ENCODE measurements at regions not wholly inside any gene's neighbourhood (a gene's known extent, or its start where the extent isn't known, plus 50 kb on each side); places are given as distances from the start of the nearest gene placed in this dataset.
A peak's percentile ranks its signal among the peaks of the same experiment; 100 is the strongest.

- Histone ChIP-seq H3K9me3 (ENCODE audit: control insufficient read depth in 2 of 2, insufficient read depth in 1 of 2, low read depth in 1 of 2, low read length in 1 of 2) (no peaks in the 10 kb centered on the region), H3K27ac (ENCODE audit: low read depth in 2 of 2, low read length in 1 of 2) (no peak overlapping the region), H3K4me3 (ENCODE audit: low read depth in 1 of 2, low read length in 2 of 2) (no peak overlapping the region), H3K4me1 (ENCODE audit: control insufficient read depth in 2 of 2, insufficient read depth in 2 of 2, low read length in 1 of 2) (no peaks in the 10 kb centered on the region), H3K27me3 (ENCODE audit: control insufficient read depth in 1 of 2, insufficient read depth in 2 of 2, low read length in 2 of 2) (no peaks in the 10 kb centered on the region), H3K36me3 (ENCODE audit: control insufficient read depth in 2 of 2, insufficient read depth in 2 of 2, low read length in 1 of 2) (no peaks in the 10 kb centered on the region)
- WGBS, 2 donors = 40 to 44% methylated on average over 3 of the region's 3 CpGs
Measured at GRCh38 chr2:217263756-217264155, 403.9 kb upstream of the TNP1 start.

GRCh38 chr2:217262911-217263310 is 403.0 kb upstream of the TNP1 start:
- 39 to 42% methylated on average over 2 of the region's 2 CpGs for WGBS, 2 donors
- H3K4me1 ChIP-seq (ENCODE audit: control insufficient read depth in 2 of 2, insufficient read depth in 2 of 2, low read length in 1 of 2) = no peaks in the 10 kb centered on the region
- no peak overlapping the region for H3K4me3 ChIP-seq (ENCODE audit: low read depth in 1 of 2, low read length in 2 of 2)
- no peaks in the 10 kb centered on the region for H3K9me3 ChIP-seq (ENCODE audit: control insufficient read depth in 2 of 2, insufficient read depth in 1 of 2, low read depth in 1 of 2, low read length in 1 of 2)
- H3K27me3 ChIP-seq (ENCODE audit: control insufficient read depth in 1 of 2, insufficient read depth in 2 of 2, low read length in 2 of 2) = no peaks in the 10 kb centered on the region
- no peak overlapping the region for H3K27ac ChIP-seq (ENCODE audit: low read depth in 2 of 2, low read length in 1 of 2)
- no peaks in the 10 kb centered on the region for H3K36me3 ChIP-seq (ENCODE audit: control insufficient read depth in 2 of 2, insufficient read depth in 2 of 2, low read length in 1 of 2)

GRCh38 chr2:217261452-217261851 is 401.6 kb upstream of the TNP1 start:
- Histone ChIP-seq H3K9me3 (ENCODE audit: control insufficient read depth in 2 of 2, insufficient read depth in 1 of 2, low read depth in 1 of 2, low read length in 1 of 2) (no peaks in the 10 kb centered on the region), H3K36me3 (ENCODE audit: control insufficient read depth in 2 of 2, insufficient read depth in 2 of 2, low read length in 1 of 2) (no peaks in the 10 kb centered on the region), H3K27me3 (ENCODE audit: control insufficient read depth in 1 of 2, insufficient read depth in 2 of 2, low read length in 2 of 2) (no peaks in the 10 kb centered on the region), H3K4me3 (ENCODE audit: low read depth in 1 of 2, low read length in 2 of 2) (no peak overlapping the region), H3K27ac (ENCODE audit: low read depth in 2 of 2, low read length in 1 of 2) (no peak overlapping the region), H3K4me1 (ENCODE audit: control insufficient read depth in 2 of 2, insufficient read depth in 2 of 2, low read length in 1 of 2) (no peaks in the 10 kb centered on the region)
- WGBS, 2 donors = 60 to 62% methylated on average over 4 of the region's 4 CpGs

- Histone ChIP-seq H3K4me1 (ENCODE audit: control insufficient read depth in 2 of 2, insufficient read depth in 2 of 2, low read length in 1 of 2) (peaks cover 0 to 3% of the 10 kb centered on the region in 2 donors), H3K9me3 (ENCODE audit: control insufficient read depth in 2 of 2, insufficient read depth in 1 of 2, low read depth in 1 of 2, low read length in 1 of 2) (no peaks in the 10 kb centered on the region), H3K36me3 (ENCODE audit: control insufficient read depth in 2 of 2, insufficient read depth in 2 of 2, low read length in 1 of 2) (no peaks in the 10 kb centered on the region), H3K27me3 (ENCODE audit: control insufficient read depth in 1 of 2, insufficient read depth in 2 of 2, low read length in 2 of 2) (no peaks in the 10 kb centered on the region), H3K4me3 (ENCODE audit: low read depth in 1 of 2, low read length in 2 of 2) (no peak overlapping the region), H3K27ac (ENCODE audit: low read depth in 2 of 2, low read length in 1 of 2) (no peak overlapping the region)
- WGBS, 2 donors = 84 to 87% methylated on average over 8 of the region's 8 CpGs
Measured at GRCh38 chr2:217260441-217261115, 400.7 kb upstream of the TNP1 start.

- H3K27me3 ChIP-seq (ENCODE audit: control insufficient read depth in 1 of 2, insufficient read depth in 2 of 2, low read length in 2 of 2) = no peaks in the 10 kb centered on the region
- H3K9me3 ChIP-seq (ENCODE audit: control insufficient read depth in 2 of 2, insufficient read depth in 1 of 2, low read depth in 1 of 2, low read length in 1 of 2) = no peaks in the 10 kb centered on the region
- H3K4me1 ChIP-seq (ENCODE audit: control insufficient read depth in 2 of 2, insufficient read depth in 2 of 2, low read length in 1 of 2) = peaks cover 0 to 3% of the 10 kb centered on the region in 2 donors
- H3K36me3 ChIP-seq (ENCODE audit: control insufficient read depth in 2 of 2, insufficient read depth in 2 of 2, low read length in 1 of 2) = no peaks in the 10 kb centered on the region
- 66 to 75% methylated on average over 3 of the region's 3 CpGs for WGBS, 2 donors
- H3K27ac ChIP-seq (ENCODE audit: low read depth in 2 of 2, low read length in 1 of 2) = no peak overlapping the region
- no peak overlapping the region for H3K4me3 ChIP-seq (ENCODE audit: low read depth in 1 of 2, low read length in 2 of 2)
Measured at GRCh38 chr2:217258170-217258569, 398.3 kb upstream of the TNP1 start.

GRCh38 chr2:217256251-217256650 is 396.4 kb upstream of the TNP1 start:
- no peaks in the 10 kb centered on the region for H3K36me3 ChIP-seq (ENCODE audit: control insufficient read depth in 2 of 2, insufficient read depth in 2 of 2, low read length in 1 of 2)
- H3K27me3 ChIP-seq (ENCODE audit: control insufficient read depth in 1 of 2, insufficient read depth in 2 of 2, low read length in 2 of 2) = no peaks in the 10 kb centered on the region
- H3K9me3 ChIP-seq (ENCODE audit: control insufficient read depth in 2 of 2, insufficient read depth in 1 of 2, low read depth in 1 of 2, low read length in 1 of 2) = no peaks in the 10 kb centered on the region
- H3K4me1 ChIP-seq (ENCODE audit: control insufficient read depth in 2 of 2, insufficient read depth in 2 of 2, low read length in 1 of 2) = peaks cover 0 to 3% of the 10 kb centered on the region in 2 donors
- no peak overlapping the region for H3K4me3 ChIP-seq (ENCODE audit: low read depth in 1 of 2, low read length in 2 of 2)
- 47 to 69% methylated on average over 3 of the region's 3 CpGs for WGBS, 2 donors
- no peak overlapping the region for H3K27ac ChIP-seq (ENCODE audit: low read depth in 2 of 2, low read length in 1 of 2)

- WGBS, 2 donors = 59 to 66% methylated on average over 2 of the region's 2 CpGs
- H3K9me3 ChIP-seq (ENCODE audit: control insufficient read depth in 2 of 2, insufficient read depth in 1 of 2, low read depth in 1 of 2, low read length in 1 of 2) = no peaks in the 10 kb centered on the region
- H3K4me3 ChIP-seq (ENCODE audit: low read depth in 1 of 2, low read length in 2 of 2) = no peak overlapping the region
- H3K27me3 ChIP-seq (ENCODE audit: control insufficient read depth in 1 of 2, insufficient read depth in 2 of 2, low read length in 2 of 2) = no peaks in the 10 kb centered on the region
- no peaks in the 10 kb centered on the region for H3K36me3 ChIP-seq (ENCODE audit: control insufficient read depth in 2 of 2, insufficient read depth in 2 of 2, low read length in 1 of 2)
- H3K4me1 ChIP-seq (ENCODE audit: control insufficient read depth in 2 of 2, insufficient read depth in 2 of 2, low read length in 1 of 2) = peaks cover 0 to 3% of the 10 kb centered on the region in 2 donors
- H3K27ac ChIP-seq (ENCODE audit: low read depth in 2 of 2, low read length in 1 of 2) = no peak overlapping the region
Measured at GRCh38 chr2:217254111-217254510, 394.2 kb upstream of the TNP1 start.

GRCh38 chr2:217252181-217252580 is 392.3 kb upstream of the TNP1 start:
- 89 to 92% methylated on average over 4 of the region's 4 CpGs for WGBS, 2 donors
- H3K36me3 ChIP-seq (ENCODE audit: control insufficient read depth in 2 of 2, insufficient read depth in 2 of 2, low read length in 1 of 2) = no peaks in the 10 kb centered on the region
- no peaks in the 10 kb centered on the region for H3K27me3 ChIP-seq (ENCODE audit: control insufficient read depth in 1 of 2, insufficient read depth in 2 of 2, low read length in 2 of 2)
- H3K27ac ChIP-seq (ENCODE audit: low read depth in 2 of 2, low read length in 1 of 2) = no peak overlapping the region
- H3K4me1 ChIP-seq (ENCODE audit: control insufficient read depth in 2 of 2, insufficient read depth in 2 of 2, low read length in 1 of 2) = peaks cover 3 to 6% of the 10 kb centered on the region in 2 donors
- no peaks in the 10 kb centered on the region for H3K9me3 ChIP-seq (ENCODE audit: control insufficient read depth in 2 of 2, insufficient read depth in 1 of 2, low read depth in 1 of 2, low read length in 1 of 2)
- no peak overlapping the region for H3K4me3 ChIP-seq (ENCODE audit: low read depth in 1 of 2, low read length in 2 of 2)

GRCh38 chr2:217250013-217250524 is 390.2 kb upstream of the TNP1 start:
- Histone ChIP-seq H3K27me3 (ENCODE audit: control insufficient read depth in 1 of 2, insufficient read depth in 2 of 2, low read length in 2 of 2) (no peaks in the 10 kb centered on the region), H3K27ac (ENCODE audit: low read depth in 2 of 2, low read length in 1 of 2) (peak overlapping the region; percentile 56 to 58)
- 49 to 51% methylated on average over 4 of the region's 4 CpGs for WGBS, 2 donors

More at GRCh38 chr2:217250013-217250524, 390.2 kb upstream of the TNP1 start:
- Histone ChIP-seq H3K9me3 (ENCODE audit: control insufficient read depth in 2 of 2, insufficient read depth in 1 of 2, low read depth in 1 of 2, low read length in 1 of 2) (no peaks in the 10 kb centered on the region), H3K4me1 (ENCODE audit: control insufficient read depth in 2 of 2, insufficient read depth in 2 of 2, low read length in 1 of 2) (peaks cover 3% of the 10 kb centered on the region in 2 donors), H3K36me3 (ENCODE audit: control insufficient read depth in 2 of 2, insufficient read depth in 2 of 2, low read length in 1 of 2) (no peaks in the 10 kb centered on the region), H3K4me3 (ENCODE audit: low read depth in 1 of 2, low read length in 2 of 2) (no peak overlapping the region)
